ENCODE measurements at regions not wholly inside any gene's neighbourhood (a gene's known extent, or its start where the extent isn't known, plus 50 kb on each side); places are given as distances from the start of the nearest gene placed in this dataset.

DNA sequence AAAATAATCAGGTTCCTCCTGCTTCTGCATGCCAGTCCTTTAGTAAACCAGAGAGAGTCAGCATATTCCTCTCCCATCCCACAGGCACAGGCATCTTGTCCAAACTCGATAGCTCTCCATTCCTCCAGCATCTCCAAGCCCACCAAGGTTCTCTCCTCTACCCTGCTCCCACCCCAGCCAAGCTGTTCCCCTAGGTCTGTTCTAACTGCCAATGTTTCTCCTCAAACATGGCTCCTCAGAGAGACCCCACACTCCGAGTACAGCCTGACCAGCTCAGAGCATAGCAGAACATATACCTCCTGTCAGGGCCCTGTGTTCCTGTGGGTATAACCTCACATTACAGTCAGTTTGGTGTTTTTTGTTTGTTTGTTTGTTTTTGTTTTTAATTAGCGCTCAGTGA, 177.8 kb downstream of the VEGFA start:
- TF ChIP-seq, protein P1, sequence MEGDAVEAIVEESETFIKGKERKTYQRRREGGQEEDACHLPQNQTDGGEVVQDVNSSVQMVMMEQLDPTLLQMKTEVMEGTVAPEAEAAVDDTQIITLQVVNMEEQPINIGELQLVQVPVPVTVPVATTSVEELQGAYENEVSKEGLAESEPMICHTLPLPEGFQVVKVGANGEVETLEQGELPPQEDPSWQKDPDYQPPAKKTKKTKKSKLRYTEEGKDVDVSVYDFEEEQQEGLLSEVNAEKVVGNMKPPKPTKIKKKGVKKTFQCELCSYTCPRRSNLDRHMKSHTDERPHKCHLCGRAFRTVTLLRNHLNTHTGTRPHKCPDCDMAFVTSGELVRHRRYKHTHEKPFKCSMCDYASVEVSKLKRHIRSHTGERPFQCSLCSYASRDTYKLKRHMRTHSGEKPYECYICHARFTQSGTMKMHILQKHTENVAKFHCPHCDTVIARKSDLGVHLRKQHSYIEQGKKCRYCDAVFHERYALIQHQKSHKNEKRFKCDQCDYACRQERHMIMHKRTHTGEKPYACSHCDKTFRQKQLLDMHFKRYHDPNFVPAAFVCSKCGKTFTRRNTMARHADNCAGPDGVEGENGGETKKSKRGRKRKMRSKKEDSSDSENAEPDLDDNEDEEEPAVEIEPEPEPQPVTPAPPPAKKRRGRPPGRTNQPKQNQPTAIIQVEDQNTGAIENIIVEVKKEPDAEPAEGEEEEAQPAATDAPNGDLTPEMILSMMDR (IDR thresholded peaks at IDR 0.05; ENCODE audit: insufficient read depth, low read length, poor library complexity, severe bottlenecking): no peak
- DNase-seq (ENCODE audit: low read depth): no peak
- Histone ChIP-seq H3K36me3 (ENCODE audit: control insufficient read depth, insufficient read depth, low read length) (no peaks in the 10 kb centered on the region), H3K4me3 (ENCODE audit: low read depth, low read length) (no peak overlapping the region), H3K27me3 (ENCODE audit: control insufficient read depth, insufficient read depth, low read length) (no peaks in the 10 kb centered on the region)

DNA sequence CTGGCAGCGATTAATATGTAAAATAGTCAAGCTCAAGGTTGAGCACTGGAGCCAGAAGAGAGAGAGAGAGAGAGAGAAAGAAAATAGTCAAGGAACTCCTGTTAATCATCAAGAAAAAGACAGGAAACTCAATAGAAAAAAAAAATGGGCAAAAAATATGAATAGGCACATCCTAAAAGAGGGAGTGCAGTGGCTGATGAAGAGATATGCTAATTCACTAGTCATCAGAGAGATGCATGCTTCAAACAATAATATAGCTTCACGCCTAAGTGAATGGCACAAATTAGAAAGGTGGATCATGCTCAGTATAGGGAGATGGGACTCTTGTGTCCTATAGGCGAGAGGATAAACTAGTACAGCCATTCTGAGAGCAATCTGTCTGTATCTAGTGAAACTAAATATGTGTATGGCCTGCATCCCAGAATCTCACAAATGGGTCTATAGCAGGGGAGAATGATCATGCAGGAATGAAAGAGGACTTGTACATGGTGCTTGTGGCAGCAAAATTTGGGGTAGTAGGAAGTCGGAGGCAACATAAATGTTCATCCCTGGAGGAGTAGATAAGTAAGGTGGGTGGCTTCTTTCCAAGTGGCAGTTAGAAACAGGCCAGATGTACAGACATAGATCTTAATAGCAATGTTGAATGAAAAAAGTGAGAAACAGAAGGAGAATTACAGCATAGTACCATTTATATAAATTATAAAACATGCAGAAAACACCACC, 176.8 kb downstream of the VEGFA start:
- no peak for DNase-seq (ENCODE audit: low read depth)
- no peaks in the 10 kb centered on the region for H3K27me3 ChIP-seq (ENCODE audit: control insufficient read depth, insufficient read depth, low read length)
- H3K36me3 ChIP-seq (ENCODE audit: control insufficient read depth, insufficient read depth, low read length): no peaks in the 10 kb centered on the region
- TF ChIP-seq, protein P1 (IDR thresholded peaks at IDR 0.05; ENCODE audit: insufficient read depth, low read length, poor library complexity, severe bottlenecking): no peak
- H3K4me3 ChIP-seq (ENCODE audit: low read depth, low read length): no peak overlapping the region

DNA sequence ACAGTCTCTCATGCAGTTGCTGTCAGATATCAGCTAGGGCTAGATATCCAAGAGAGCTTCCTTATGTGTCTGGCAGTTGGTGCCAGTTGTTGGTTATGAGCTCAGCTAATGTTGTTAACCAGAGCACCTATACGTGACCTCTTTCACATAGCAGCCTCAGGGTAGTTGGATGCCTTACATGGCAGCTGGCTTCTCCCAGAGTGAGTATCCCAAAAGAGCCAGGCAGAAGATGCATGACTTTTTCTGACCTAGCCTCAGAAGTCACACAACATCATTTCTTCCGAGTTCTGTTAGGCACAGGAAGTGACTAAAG, 175.7 kb downstream of the VEGFA start:
- H3K27me3 ChIP-seq (ENCODE audit: control insufficient read depth, insufficient read depth, low read length): no peaks in the 10 kb centered on the region
- no peak overlapping the region for H3K4me3 ChIP-seq (ENCODE audit: low read depth, low read length)
- no peak for DNase-seq (ENCODE audit: low read depth)
- no peaks in the 10 kb centered on the region for H3K36me3 ChIP-seq (ENCODE audit: control insufficient read depth, insufficient read depth, low read length)
- TF ChIP-seq, protein P1 (IDR thresholded peaks at IDR 0.05; ENCODE audit: insufficient read depth, low read length, poor library complexity, severe bottlenecking): no peak

DNA sequence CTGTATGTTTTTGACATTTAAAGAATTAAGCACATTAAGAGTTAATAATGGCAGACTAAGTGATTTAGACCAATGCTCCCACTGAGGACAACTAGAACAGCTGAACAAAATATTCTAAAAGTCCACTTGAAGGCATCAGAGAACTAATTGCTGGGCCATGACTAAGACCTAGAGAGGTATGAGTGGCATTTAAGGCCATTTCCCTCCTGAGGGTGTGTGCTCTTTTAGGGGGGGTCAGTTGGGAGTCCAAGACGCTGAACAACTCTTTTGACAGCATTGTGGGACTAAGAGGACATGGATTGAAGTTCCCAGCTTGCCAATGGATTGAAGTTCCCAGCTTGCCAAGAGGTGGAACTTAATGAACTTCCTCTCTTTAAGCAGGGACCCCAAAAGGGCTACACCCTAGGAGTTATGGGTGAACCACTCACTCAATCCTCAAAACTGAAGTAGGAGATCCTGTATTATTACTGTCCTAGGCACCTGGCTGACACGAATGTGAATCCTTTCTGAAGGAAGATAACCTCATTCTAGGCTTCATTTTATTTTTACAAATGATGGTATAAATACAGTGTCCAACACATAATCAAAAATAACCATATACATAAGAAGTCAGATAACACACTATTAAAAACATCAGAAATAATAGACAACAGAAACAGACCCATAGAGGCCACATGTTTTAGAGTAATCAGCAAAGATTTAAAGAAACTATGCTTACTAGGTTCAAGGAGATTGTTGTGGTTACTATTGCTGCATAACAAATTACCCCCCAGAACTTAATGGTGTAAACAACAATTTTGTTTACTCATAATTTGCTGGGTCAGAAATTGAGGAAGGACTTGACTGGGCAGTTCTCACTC, 175.1 kb downstream of the VEGFA start:
- Histone ChIP-seq H3K4me3 (ENCODE audit: low read depth, low read length) (no peak overlapping the region), H3K27me3 (ENCODE audit: control insufficient read depth, insufficient read depth, low read length) (no peaks in the 10 kb centered on the region), H3K36me3 (ENCODE audit: control insufficient read depth, insufficient read depth, low read length) (no peaks in the 10 kb centered on the region)
- DNase-seq (ENCODE audit: low read depth): no peak
- TF ChIP-seq, protein P1 (IDR thresholded peaks at IDR 0.05; ENCODE audit: insufficient read depth, low read length, poor library complexity, severe bottlenecking): no peak

DNA sequence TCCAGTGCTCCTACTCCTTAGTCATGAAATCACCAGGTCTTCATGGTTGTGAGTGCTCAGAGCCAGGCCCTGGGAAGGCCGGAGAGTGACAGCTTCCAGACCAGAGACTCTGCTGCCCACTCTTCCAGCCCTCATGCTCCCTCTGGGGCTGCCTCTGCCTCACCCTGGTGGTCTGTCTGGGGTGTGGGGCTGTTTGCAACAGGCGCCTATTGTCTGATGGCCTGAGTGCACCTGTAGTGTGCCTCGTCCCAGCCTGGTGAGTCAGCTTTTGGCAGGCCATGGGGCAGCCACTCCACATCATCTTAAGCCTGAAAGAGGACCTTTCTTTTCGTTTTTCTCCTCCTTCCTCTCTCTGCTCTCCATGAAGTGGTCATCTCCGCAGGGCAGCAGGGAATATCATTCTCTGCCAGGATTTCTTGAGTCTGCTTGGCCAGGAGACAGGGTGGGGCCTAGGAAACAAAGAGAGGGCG, 173.8 kb downstream of the VEGFA start:
- TF ChIP-seq, protein P1 (IDR thresholded peaks at IDR 0.05; ENCODE audit: insufficient read depth, low read length, poor library complexity, severe bottlenecking): no peak
- no peaks in the 10 kb centered on the region for H3K27me3 ChIP-seq (ENCODE audit: control insufficient read depth, insufficient read depth, low read length)
- no peak overlapping the region for H3K4me3 ChIP-seq (ENCODE audit: low read depth, low read length)
- H3K36me3 ChIP-seq (ENCODE audit: control insufficient read depth, insufficient read depth, low read length): no peaks in the 10 kb centered on the region
- DNase-seq (ENCODE audit: low read depth): no peak
